H1 (cell line): ENCODE measurements at regions not wholly inside any gene's neighbourhood (a gene's known extent, or its start where the extent isn't known, plus 50 kb on each side); places are given as distances from the start of the nearest gene placed in this dataset.

ENCODE experiments used
- CTCF ChIA-PET: fragments of 300-600 bp; sonication (Branson Sonifier 250); formaldehyde crosslinking; loops from one replicate; lab custom pipeline; 2021; ENCODE audit not compliant: partially characterized antibody; lab: Charles Lee
- POLR2A ChIA-PET: fragments of 300-600 bp; sonication (Branson Sonifier 250); formaldehyde crosslinking; loops from one replicate; lab custom pipeline; 2021; ENCODE audit warnings: inconsistent platforms; ENCODE audit not compliant: partially characterized antibody; lab: Charles Lee
- DNase-seq, 2 experiments: peaks; one replicate each; pipeline versions ENCODE4 v3.0.0 to v3.0.0-alpha.2; 2010 to 2022; ENCODE audit warnings: low spot score in 2 of 2, low read depth in 1 of 2, mixed read lengths in 1 of 2
- FAIRE-seq: peaks from 2 replicates; lab custom pipeline; 2011; peaks lifted over from hg19 to GRCh38; lab: Jason Lieb, UNC
- H2AFZ ChIP-seq: 2 replicates; pipeline ENCODE4 v1.8.1; 2012; ENCODE audit warnings: low read length, inconsistent platforms
- H2AK5ac ChIP-seq: 2 replicates; pipeline ENCODE4 v1.6.1; 2013; ENCODE audit warnings: low read depth, low read length
- H2BK120ac ChIP-seq: replicated peaks from 2 replicates; pipeline ENCODE3; 2013; ENCODE audit warnings: low read depth, low read length, inconsistent platforms
- H2BK12ac ChIP-seq: 2 replicates; pipeline ENCODE4 v1.6.1; 2013; ENCODE audit warnings: low read depth, low read length
- H2BK15ac ChIP-seq: 2 replicates; pipeline ENCODE4 v1.6.1; 2013; ENCODE audit warnings: low read length
- H2BK20ac ChIP-seq: 2 replicates; pipeline ENCODE4 v1.6.1; 2013; ENCODE audit warnings: low read length
- H2BK5ac ChIP-seq: 2 replicates; pipeline ENCODE4 v1.6.1; 2013; ENCODE audit warnings: low read depth, low read length
- H3K14ac ChIP-seq: 2 replicates; pipeline ENCODE4 v1.6.1; 2013; ENCODE audit warnings: inconsistent platforms; ENCODE audit not compliant: insufficient read length
- H3K18ac ChIP-seq: 2 replicates; pipeline ENCODE4 v1.6.1; 2013; ENCODE audit warnings: low read length; ENCODE audit errors: extremely low read depth
- H3K23ac ChIP-seq: 2 replicates; pipeline ENCODE4 v1.6.1; 2013; ENCODE audit warnings: inconsistent platforms; ENCODE audit not compliant: insufficient read length
- H3K23me2 ChIP-seq: 2 replicates; pipeline ENCODE4 v1.6.1; 2013; ENCODE audit warnings: low read depth, low read length
- H3K27ac ChIP-seq: 2 replicates; pipeline ENCODE4 v1.6.1; 2011; ENCODE audit warnings: low read depth, low read length, inconsistent platforms
- H3K27me3 ChIP-seq, 4 experiments: replicated peaks in 1 of 4; 1 replicate in 1 of 4; 2 replicates in 3 of 4; pipeline versions ENCODE4 v1.6.1 to v1.8.1; 2011 to 2013; ENCODE audit warnings: low read length in 3 of 4, mild to moderate bottlenecking in 3 of 4, inconsistent platforms in 2 of 4, mixed read lengths in 2 of 4, moderate library complexity in 1 of 4; ENCODE audit not compliant: control insufficient read depth in 3 of 4, insufficient read depth in 3 of 4; ENCODE audit errors: extremely low read depth in 1 of 4
- H3K36me3 ChIP-seq, 4 experiments: 2 replicates each; pipeline versions ENCODE4 v1.6.1 to v1.8.1; 2011 to 2013; ENCODE audit warnings: mild to moderate bottlenecking in 4 of 4, low read length in 3 of 4, moderate library complexity in 2 of 4, control low read depth in 1 of 4, inconsistent platforms in 1 of 4; ENCODE audit not compliant: insufficient read depth in 4 of 4, control insufficient read depth in 2 of 4
- H3K4ac ChIP-seq: replicated peaks from 2 replicates; pipeline ENCODE3; 2013; ENCODE audit warnings: low read length, low read depth, mixed read lengths, inconsistent platforms; ENCODE audit not compliant: insufficient read length
- H3K4me1 ChIP-seq, 4 experiments: replicated peaks in 1 of 4; 1 replicate in 1 of 4; 2 replicates in 3 of 4; pipeline versions ENCODE4 v1.6.1 to v1.8.1; 2011 to 2013; ENCODE audit warnings: low read length in 3 of 4, inconsistent platforms in 2 of 4, mixed read lengths in 1 of 4; ENCODE audit not compliant: insufficient read depth in 4 of 4, control insufficient read depth in 3 of 4
- H3K4me2 ChIP-seq, 2 experiments: 2 replicates each; pipeline versions ENCODE4 v1.6.1 to v1.8.1; 2011 to 2013; ENCODE audit warnings: low read depth in 2 of 2, low read length in 2 of 2, control low read depth in 1 of 2, inconsistent platforms in 1 of 2, mild to moderate bottlenecking in 1 of 2; ENCODE audit not compliant: insufficient read depth in 1 of 2
- H3K4me3 ChIP-seq, 4 experiments: fragments of 200-600, 300-600 bp in 1 of 4; sonication (generic), shearing (Covaris generic), sonication (Bioruptor Twin) in 1 of 4; 2 replicates each; pipeline versions ENCODE4 v1.5.1 to v1.8.1; 2011 to 2016; ENCODE audit warnings: low read length in 4 of 4, low read depth in 3 of 4, control low read depth in 2 of 4, inconsistent platforms in 2 of 4, mild to moderate bottlenecking in 2 of 4, mixed read lengths in 1 of 4, moderate library complexity in 1 of 4; ENCODE audit not compliant: insufficient read depth in 2 of 4; ENCODE audit errors: extremely low read depth in 1 of 4
- H3K56ac ChIP-seq: replicated peaks from 2 replicates; pipeline ENCODE3; 2013; ENCODE audit warnings: low read depth, mild to moderate bottlenecking, mixed read lengths, low read length, inconsistent platforms; ENCODE audit not compliant: insufficient read length
- H3K79me1 ChIP-seq: 2 replicates; pipeline ENCODE4 v1.6.1; 2013; ENCODE audit warnings: low read depth, low read length, control low read depth
- H3K79me2 ChIP-seq, 2 experiments: 2 replicates each; pipeline versions ENCODE4 v1.6.1 to v1.8.1; 2012 to 2013; ENCODE audit warnings: low read length in 2 of 2, mild to moderate bottlenecking in 2 of 2, inconsistent platforms in 1 of 2; ENCODE audit not compliant: insufficient read depth in 2 of 2, control insufficient read depth in 1 of 2
- H3K9ac ChIP-seq, 4 experiments: replicated peaks in 1 of 4; 1 replicate in 1 of 4; 2 replicates in 3 of 4; pipeline versions ENCODE4 v1.6.1 to v1.8.1; 2011 to 2013; ENCODE audit warnings: low read depth in 3 of 4, low read length in 3 of 4, control low read depth in 2 of 4, mild to moderate bottlenecking in 2 of 4, moderate library complexity in 2 of 4, inconsistent platforms in 1 of 4; ENCODE audit errors: extremely low read depth in 1 of 4
- H3K9me3 ChIP-seq, 2 experiments: 2 replicates each; pipeline versions ENCODE4 v1.6.1 to v1.8.1; 2012 to 2013; ENCODE audit warnings: mild to moderate bottlenecking in 2 of 2, moderate library complexity in 2 of 2, control low read depth in 1 of 2, inconsistent platforms in 1 of 2, low read depth in 1 of 2, low read length in 1 of 2, mixed read lengths in 1 of 2; ENCODE audit not compliant: insufficient read depth in 2 of 2
- H4K20me1 ChIP-seq, 2 experiments: replicated peaks in 1 of 2; 2 replicates each; pipeline versions ENCODE3 to v1.8.1; 2011 to 2013; ENCODE audit warnings: inconsistent platforms in 2 of 2, low read length in 2 of 2, mild to moderate bottlenecking in 1 of 2; ENCODE audit not compliant: insufficient read depth in 2 of 2, control insufficient read depth in 1 of 2
- H4K5ac ChIP-seq: 2 replicates; pipeline ENCODE4 v1.6.1; 2013; ENCODE audit warnings: low read length, low read depth, mixed read lengths, inconsistent platforms; ENCODE audit not compliant: insufficient read length
- H4K8ac ChIP-seq: 2 replicates; pipeline ENCODE4 v1.8.0; 2013; ENCODE audit warnings: mild to moderate bottlenecking, moderate library complexity, low read length, inconsistent platforms; ENCODE audit not compliant: insufficient read depth; ENCODE audit errors: extremely low read depth
- H4K91ac ChIP-seq: replicated peaks from 2 replicates; pipeline ENCODE3; 2013; ENCODE audit warnings: low read length, mixed read lengths, inconsistent platforms; ENCODE audit not compliant: insufficient read length
- RAD21 ChIP-seq, 2 experiments: IDR thresholded peaks in 1 of 2; conservative IDR thresholded peaks in 1 of 2; 2 replicates each; pipeline ENCODE4 v1.6.1; 2011; ENCODE audit warnings: low read depth in 2 of 2, low read length in 2 of 2, improper control_type of control experiment in 1 of 2, inconsistent platforms in 1 of 2, mild to moderate bottlenecking in 1 of 2, moderate library complexity in 1 of 2
- RXRA ChIP-seq: IDR thresholded peaks from 2 replicates; pipeline ENCODE4 v1.6.1; 2011; ENCODE audit warnings: low read depth, mild to moderate bottlenecking, low read length, moderate library complexity; ENCODE audit not compliant: insufficient read depth
- WGBS, 2 experiments: shearing (Covaris generic) in 1 of 2; methylation state at CpG; one replicate each; pipeline versions ENCODE4 v1.1.6 to v1.1.7; 2013 to 2015; ENCODE audit warnings: low lambda C conversion rate in 2 of 2, mixed read lengths in 2 of 2, inconsistent platforms in 1 of 2, low coverage in 1 of 2, missing lambda C conversion rate in 1 of 2; ENCODE audit not compliant: insufficient replicate concordance in 2 of 2, insufficient coverage in 1 of 2, insufficient read length in 1 of 2; ENCODE audit errors: extremely low coverage in 1 of 2, missing lambda C conversion rate in 1 of 2; 5-methylcytosine and 5-hydroxymethylcytosine counted together

DNA sequence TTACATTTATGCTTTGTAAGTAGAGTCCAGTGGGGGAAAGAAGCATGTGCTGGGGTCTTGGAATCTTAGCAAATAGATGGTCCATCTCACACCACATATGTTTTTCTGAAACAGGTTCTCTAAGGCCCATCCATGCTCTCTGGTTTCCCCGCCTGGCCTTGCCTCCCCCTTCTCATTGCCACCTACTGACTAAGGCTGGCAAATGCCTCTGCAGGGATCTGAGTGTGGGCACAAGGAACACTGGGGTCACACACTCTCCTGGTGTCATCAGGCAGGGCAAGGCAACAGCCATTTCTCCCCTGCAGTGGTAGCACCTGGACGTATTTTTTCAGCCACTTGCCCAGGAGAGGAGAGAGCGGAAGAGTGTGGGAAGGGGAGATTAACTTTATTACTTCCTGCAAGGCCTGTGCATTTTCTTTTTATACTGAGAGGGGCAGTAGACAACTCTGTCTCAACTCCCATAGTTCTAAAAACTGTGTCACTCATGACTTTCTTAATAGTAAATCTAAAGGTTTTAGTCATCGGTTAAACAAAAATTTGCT, 804.2 kb upstream of the NECTIN3 start:
- Histone ChIP-seq H3K56ac (no peak overlapping the region), H3K4me3 (no peak overlapping the region), H3K4me1 (peaks cover 0 to 9% (median 3%) of the 10 kb centered on the region in 4 experiments; a peak in 5 of 7 replicates), H3K27ac (no peak overlapping the region), H3K4me2 (no peak overlapping the region), H4K91ac (no peak overlapping the region), H2AK5ac (no peak overlapping the region), H4K8ac (no peak overlapping the region), H2BK20ac (0 out of 2 replicates have a peak overlapping the region, but pooled peaks have one; percentile 81), H2BK5ac (no peak overlapping the region), H2BK12ac (no peak overlapping the region), H3K79me1 (no peaks in the 10 kb centered on the region), H3K4ac (no peak overlapping the region), H3K36me3 (no peaks in the 10 kb centered on the region), H2BK15ac (no peak overlapping the region), H4K5ac (no peak overlapping the region), H3K14ac (no peak overlapping the region), H3K23ac (no peak overlapping the region), H2AFZ (no peak overlapping the region), H3K9ac (no peak overlapping the region), H3K79me2 (no peaks in the 10 kb centered on the region), H3K23me2 (no peaks in the 10 kb centered on the region), H3K27me3 (no peaks in the 10 kb centered on the region), H3K9me3 (no peaks in the 10 kb centered on the region), H2BK120ac (no peak overlapping the region), H3K18ac (no peak overlapping the region), H4K20me1 (no peaks in the 10 kb centered on the region)
- ChIA-PET CTCF (interaction anchor here (1.1 kb wide), 1 partner anchor 9 kb away, joined by 4 read pairs; no protein-coding TSS in a partner anchor), POLR2A (interaction anchor here (0.7 kb wide), 1 partner anchor 399 kb away, joined by 3 read pairs; no protein-coding TSS in a partner anchor)
- WGBS, 2 experiments, result 86% methylated on average over 4 of the region's 4 CpGs; no CpG with 5 or more reads in 1 of the 2 experiments
- DNase-seq, result no peak
- TF ChIP-seq RXRA, result no peak
- TF ChIP-seq RAD21 (IDR thresholded peaks at IDR 0.05 in 1 of 2, conservative IDR thresholded peaks at IDR 0.05 in 1 of 2; ENCODE audit: low read depth in 2 of 2, low read length in 2 of 2), result 0 out of 4 replicates have a peak, but pooled peaks of 1 of the 2 experiments have one; percentile 10
- FAIRE-seq, result no peak
